CD4-positive, alpha-beta T cell treated with Interleukin-17A for 4 hours (primary cell): ENCODE measurements at regions not wholly inside any gene's neighbourhood (a gene's known extent, or its start where the extent isn't known, plus 50 kb on each side); places are given as distances from the start of the nearest gene placed in this dataset.
"Not testable (repeated sequence)": the region's sequence is repeated elsewhere in the genome, so short reads cannot be mapped to it uniquely, and the experiment has no call there.

ENCODE experiments used
- DNase-seq: peaks from one replicate; pipeline ENCODE4 v3.0.0-alpha.2; 2020; ENCODE audit warnings: mixed read lengths

GRCh38 chr13:50235604-50236342 lies 220.5 kb downstream of the KCNRG start:
- no peak for DNase-seq

DNA sequence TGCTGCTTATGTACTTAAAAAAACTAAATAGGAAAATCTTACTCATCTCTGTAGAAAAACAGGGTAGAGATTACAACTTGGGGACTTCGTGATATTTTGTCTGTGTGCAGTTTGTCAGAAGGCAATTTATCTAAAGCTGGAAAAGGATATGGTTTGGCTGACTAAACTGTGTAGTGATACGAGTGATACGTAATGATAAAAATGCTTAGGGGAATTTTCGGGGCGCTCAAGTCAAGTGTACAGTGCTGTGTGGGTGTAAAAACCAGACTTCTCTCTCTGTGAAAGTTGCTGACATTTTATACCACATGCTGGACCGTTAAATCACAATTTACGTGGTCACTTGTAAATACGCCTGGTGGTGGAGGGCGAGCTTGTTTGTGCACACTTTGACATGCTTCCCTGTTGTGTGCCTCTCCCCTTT lies 221.7 kb downstream of the KCNRG start:
- peak; percentile 37 for DNase-seq

DNA sequence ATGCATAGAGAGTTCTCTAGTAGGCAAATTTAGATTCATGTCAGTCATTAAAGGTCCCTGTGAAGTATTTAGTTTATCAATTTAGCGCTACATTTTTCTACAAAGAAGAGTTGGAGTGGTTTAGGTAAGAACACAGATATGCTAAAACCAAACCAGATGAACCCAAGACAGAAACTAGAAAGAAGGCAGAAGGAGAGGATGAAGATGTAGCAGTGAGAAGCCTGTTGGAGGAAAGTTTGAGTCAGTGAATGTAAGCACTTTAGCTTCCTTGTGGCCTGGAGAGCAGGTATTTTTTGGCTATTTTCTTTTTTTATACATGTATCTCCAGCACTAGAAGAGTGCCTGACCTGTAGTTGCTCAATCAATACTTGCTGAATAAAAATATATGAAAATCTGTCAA lies 223.7 kb downstream of the KCNRG start:
- DNase-seq = no peak

DNA sequence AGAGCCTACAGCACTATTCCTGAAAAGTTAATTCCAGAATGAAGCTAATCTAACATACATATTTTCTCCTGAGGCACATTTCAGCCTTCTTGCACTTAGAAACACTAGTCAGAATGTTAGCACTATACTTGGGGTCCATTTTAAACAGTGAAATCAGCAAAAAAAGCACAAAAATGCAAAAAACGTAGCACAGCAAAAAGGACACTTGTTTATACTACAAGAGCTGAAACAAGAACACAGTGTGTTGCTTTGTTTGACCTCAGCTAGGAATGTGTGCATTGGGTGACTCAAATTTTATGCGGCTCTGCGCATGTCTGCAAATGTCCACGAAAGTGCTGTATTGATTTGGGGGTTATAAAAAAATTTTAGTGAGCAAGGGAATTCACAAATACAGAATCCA lies 226.2 kb downstream of the KCNRG start:
- DNase-seq = no peak

DNA sequence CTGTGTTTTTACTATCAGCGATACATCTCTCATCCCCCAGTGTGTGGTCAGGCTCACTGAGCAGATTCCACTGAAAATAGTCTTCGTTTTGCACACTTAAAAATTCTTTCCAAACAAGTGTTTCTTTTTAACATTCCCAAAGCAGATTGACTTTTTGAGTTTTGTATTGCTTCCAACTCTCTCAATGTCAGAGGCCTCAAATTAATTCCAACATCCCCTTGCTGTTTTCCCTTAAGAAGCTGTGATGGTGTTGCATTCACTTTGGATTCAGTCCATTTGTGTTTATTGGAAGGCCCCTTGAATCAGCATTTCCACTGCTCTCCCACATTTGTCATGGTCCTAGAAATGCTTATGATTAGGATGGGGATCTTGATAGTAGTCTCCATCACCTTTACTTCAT lies 228.7 kb downstream of the KCNRG start:
- DNase-seq = no peak

GRCh38 chr13:50244355-50244712 lies 229.1 kb downstream of the KCNRG start:
- DNase-seq = no peak

- peak; percentile 51 for DNase-seq
Measured at GRCh38 chr13:50244713-50245574, 229.7 kb downstream of the KCNRG start.

- no peak for DNase-seq
Measured at GRCh38 chr13:50247223-50247622, 232.0 kb downstream of the KCNRG start.

GRCh38 chr13:50248516-50249143 lies 233.4 kb downstream of the KCNRG start:
- DNase-seq = no peak

GRCh38 chr13:50249144-50249521 lies 233.9 kb downstream of the KCNRG start:
- no peak for DNase-seq

GRCh38 chr13:50250401-50250800 lies 235.2 kb downstream of the KCNRG start:
- no peak for DNase-seq

DNA sequence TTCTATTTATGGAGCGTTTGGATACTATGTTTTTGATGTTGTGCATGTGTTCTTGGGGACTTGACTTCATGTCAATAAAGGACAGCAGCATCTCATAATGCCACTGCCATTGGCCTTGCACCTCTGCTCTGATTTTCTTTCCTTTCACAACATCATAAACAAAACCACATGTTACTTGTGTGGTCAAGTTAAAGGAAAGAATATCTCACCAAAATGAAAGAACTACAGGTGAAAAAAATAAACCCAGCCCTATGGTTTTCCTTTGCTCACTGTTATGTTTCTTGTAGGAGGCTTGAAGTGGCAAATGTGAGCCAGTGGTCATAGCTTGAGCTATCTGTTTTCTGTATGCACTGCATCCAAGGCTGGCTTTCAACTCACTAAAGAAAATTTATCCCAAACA lies 240.4 kb downstream of the KCNRG start:
- no peak for DNase-seq

DNA sequence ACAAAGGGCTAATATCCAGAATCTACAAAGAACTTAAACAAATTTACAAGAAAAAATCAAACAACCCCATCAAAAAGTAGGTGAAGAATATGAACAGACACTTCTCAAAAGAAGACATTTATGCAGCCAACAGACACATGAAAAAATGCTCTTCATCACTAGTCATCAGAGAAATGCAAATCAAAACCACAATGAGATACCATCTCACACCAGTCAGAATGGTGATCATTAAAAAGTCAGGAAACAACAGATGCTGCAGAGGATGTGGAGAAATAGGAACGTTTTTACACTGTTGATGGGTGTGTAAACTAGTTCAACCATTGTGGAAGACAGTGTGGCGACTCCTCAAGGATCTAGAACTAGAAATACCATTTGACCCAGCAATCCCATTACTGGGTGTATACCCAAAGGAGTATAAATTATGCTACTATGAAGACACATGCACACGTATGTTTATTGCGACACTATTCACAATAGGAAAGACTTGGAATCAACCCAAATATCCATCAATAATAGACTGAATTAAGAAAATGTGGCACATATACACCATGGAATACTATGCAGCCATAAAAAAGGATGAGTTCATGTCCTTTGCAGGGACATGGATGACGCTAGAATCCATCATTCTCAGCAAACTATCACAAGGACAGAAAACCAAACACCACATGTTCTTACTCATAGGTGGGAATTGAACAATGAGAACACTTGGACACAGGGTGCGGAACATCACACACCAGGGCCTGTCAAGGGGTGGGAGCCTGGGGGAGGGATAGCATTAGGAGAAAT lies 241.5 kb downstream of the KCNRG start:
- DNase-seq = not testable (repeated sequence)

DNA sequence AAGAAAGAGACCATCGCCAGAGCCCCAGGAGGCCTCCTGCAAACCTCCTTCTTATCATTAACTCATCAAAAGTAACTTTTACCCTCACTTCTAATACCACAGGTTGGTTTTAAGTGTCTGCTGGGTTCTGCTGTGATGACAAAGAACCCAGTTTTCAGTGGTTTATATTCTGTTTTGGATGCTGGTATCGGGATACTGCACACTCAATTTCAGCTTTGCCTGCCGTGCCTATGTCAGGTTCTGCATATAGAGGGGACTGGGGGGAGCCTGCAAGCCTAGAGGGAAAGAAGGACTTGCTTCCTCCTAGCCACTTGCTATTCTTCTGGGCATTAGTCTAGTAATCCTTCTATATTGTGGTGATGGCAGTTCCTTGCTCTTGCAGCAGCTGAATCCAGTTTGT lies 242.4 kb downstream of the KCNRG start:
- DNase-seq = no peak

DNA sequence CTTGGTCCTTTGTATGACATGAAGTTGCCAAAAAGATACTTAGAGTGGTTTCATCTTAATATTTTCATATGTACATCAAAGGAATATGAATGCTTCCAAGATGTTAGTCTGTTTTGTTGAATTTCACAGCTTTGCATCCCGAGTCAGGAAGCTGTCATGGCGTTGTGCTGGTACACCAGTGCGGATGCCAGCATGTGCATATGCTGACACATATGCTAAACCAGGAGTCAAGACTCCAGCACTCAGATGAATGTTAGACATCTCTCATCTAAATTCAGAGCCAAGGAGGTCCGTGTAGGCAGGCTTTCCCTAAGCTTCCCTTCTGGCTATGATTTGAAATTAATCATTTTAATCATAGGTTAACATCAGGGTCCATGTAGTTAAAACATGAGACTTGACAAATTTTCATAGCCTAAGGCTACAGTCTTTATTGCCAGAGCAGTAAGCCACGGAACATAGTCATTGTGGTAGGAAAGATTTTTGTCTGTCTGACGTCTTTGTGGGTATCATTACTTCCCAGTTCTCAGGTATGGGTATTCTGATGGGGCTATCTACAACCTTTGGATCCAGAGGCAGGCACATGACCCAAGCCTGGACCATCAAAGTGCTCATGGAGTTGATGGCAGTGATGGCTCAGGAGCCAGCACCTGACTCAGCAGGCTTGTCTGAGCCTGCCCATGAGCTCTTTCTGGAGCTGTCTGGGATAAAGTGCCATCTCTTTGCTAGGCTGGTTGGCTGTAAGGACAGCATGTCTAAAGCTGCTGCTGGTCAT lies 246.1 kb downstream of the KCNRG start:
- DNase-seq = no peak

GRCh38 chr13:50267066-50267465 lies 251.8 kb downstream of the KCNRG start:
- DNase-seq = no peak

DNA sequence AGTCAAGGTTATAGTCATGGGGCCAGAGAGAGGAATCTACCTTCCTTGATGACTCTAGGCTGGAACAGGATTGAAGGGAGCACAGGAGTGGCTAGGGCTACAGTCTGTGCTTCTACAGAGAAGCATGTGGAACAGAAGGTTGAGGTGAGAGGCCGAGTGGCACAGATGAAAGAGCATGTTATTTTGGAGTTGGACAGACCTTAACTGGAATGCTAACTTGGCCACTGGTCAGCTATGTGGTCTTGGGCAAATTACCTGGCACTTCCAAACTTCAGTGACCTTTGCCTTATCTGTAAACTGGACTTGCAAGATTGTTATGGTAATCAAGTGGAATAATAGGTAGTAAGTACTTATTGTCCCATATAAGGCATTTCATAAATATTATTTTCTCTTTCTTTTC lies 252.7 kb downstream of the KCNRG start:
- DNase-seq = no peak

DNA sequence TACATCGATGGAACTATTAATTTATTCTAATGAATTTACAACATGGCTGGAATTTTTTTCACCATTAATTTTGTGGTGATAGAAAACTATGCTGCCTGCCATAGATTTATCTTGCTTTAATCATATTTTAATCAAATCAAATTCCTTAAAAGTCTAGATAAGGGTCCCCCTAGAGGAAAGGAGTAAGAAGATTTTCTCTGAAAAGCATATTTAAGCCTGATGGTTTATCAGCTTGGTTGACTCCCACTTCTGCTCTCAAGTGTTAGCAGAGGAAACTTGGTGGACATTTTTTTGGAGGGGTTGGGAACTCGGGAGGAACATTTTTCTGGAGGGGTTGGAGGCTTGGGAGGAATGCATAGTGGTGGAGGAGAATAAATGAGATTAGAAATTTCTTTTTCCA lies 253.3 kb downstream of the KCNRG start:
- DNase-seq = no peak

DNA sequence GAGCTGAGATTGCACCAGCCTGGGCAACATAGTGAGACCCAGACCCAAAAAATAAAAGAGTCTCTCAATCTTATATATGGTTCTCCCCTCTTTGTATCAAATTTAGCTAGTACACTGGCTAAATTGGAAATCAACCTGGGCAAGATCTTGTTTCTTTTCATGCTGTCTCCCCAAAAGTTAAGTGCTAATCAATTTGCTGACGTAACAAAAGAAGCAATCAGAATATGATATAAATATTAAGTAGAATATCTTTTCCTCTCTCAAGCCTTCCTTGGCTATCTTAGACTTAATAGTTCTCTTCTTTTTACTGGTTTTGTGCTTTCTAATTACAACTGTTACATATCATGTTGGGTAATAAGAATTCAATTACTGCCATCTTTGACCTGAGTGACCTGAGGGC lies 258.9 kb downstream of the KCNRG start:
- no peak for DNase-seq

DNA sequence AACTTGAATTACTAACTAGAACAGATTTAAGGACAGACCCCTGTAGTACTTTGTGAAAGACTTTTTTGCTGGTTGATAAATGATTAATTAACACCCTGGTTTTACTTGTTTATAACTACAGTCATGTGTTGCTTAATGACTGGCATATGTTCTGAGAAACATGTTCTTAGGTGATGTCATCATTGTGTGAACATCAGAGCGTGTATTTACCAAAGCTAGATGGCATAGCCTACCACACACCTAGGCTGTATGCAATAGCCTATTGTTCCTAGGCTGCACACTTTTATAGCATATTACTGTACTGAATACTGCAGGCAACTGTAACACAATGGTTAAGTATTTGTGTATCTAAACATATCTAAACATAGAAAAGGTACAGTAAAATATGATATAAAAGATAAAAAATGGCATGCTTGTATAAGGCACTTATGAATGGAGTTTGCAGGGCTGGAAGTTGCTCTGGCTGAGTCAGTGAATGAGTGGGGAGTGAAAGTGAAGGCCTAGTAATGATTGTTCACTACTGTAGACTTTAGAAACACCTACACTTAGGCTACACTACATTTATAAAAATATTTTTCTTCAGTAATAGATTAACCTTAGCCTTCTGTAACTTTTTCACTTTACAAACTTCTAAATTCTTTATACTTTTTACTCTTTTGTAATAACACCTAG lies 260.3 kb downstream of the KCNRG start:
- no peak for DNase-seq

GRCh38 chr13:50276550-50276949 lies 261.3 kb downstream of the KCNRG start:
- DNase-seq = no peak

DNA sequence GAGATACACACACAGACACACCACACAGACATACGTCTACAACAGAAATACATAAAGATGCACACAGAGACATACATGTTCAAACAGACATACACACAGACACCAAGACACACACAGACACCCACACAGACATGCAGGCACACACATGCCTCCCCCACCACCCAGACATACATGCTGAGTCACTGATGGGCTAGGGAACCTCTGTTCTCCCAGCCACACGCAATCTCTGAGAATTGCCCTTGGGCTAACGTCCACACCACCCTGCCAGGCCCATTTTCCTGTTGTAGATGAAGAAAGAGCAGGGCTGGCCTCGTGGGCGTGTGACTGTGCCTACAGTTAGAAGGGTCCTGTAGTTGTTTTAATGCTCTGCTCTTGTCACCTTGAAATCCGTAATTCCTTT lies 261.9 kb downstream of the KCNRG start:
- no peak for DNase-seq
